ENCODE measurements at regions not wholly inside any gene's neighbourhood (a gene's known extent, or its start where the extent isn't known, plus 50 kb on each side); places are given as distances from the start of the nearest gene placed in this dataset.

- Histone ChIP-seq H3K79me2 (ENCODE audit: low read length) (no peaks in the 10 kb centered on the region), H3K9ac (ENCODE audit: low read length) (no peak overlapping the region), H3K27ac (ENCODE audit: low read length) (no peak overlapping the region), H3K36me3 (ENCODE audit: low read depth, low read length) (no peaks in the 10 kb centered on the region), H3K4me1 (ENCODE audit: insufficient read depth, low read length) (no peaks in the 10 kb centered on the region), H3K9me3 (ENCODE audit: low read length) (0 out of 2 replicates have a peak, but pooled peaks cover 7% of the 10 kb centered on the region), H3K9me2 (replicated peaks; ENCODE audit: low read length) (no peaks in the 10 kb centered on the region), H3F3A (ENCODE audit: low read length, unreplicated experiment) (no peaks in the 10 kb centered on the region), H2AFZ (ENCODE audit: low read length) (no peak overlapping the region), H4K20me1 (ENCODE audit: low read length) (no peaks in the 10 kb centered on the region), H3K4me2 (ENCODE audit: low read length) (no peak overlapping the region), H3K4me3 (ENCODE audit: low read length) (no peak overlapping the region), H3K27me3 (ENCODE audit: low read length) (no peaks in the 10 kb centered on the region)
- ChIA-PET CTCF (no interaction called here), POLR2A (ENCODE audit: unreplicated experiment) (no interaction called here)
- intact Hi-C loops (cut with micrococcal nuclease): no loop called here
- TF ChIP-seq CTCF (conservative IDR thresholded peaks at IDR 0.05; ENCODE audit: low read depth, low read length) (no peak), EZH2 (IDR thresholded peaks at IDR 0.05; ENCODE audit: low read length, unreplicated experiment) (no peak), EZH2phosphoT487 (IDR thresholded peaks at IDR 0.05; ENCODE audit: borderline replicate concordance, low read length) (no peak)
- DNase-seq (no peak), ATAC-seq (no peak)
- BruUV-seq (replicated peaks): no TSS peak
Observed at GRCh38 chr20:60728705-60729104, 523.4 kb upstream of the CDH4 start.

- ChIA-PET POLR2A (ENCODE audit: unreplicated experiment) (no interaction called here), CTCF (no interaction called here)
- H4K20me1 ChIP-seq (ENCODE audit: low read length): no peaks in the 10 kb centered on the region
- no peaks in the 10 kb centered on the region for H3K4me1 ChIP-seq (ENCODE audit: insufficient read depth, low read length)
- no TSS peak for BruUV-seq (replicated peaks)
- no peak overlapping the region for H3K4me2 ChIP-seq (ENCODE audit: low read length)
- no peaks in the 10 kb centered on the region for H3K79me2 ChIP-seq (ENCODE audit: low read length)
- ATAC-seq (no peak), DNase-seq (no peak)
- H3K27ac ChIP-seq (ENCODE audit: low read length): no peak overlapping the region
- no peaks in the 10 kb centered on the region for H3K9me2 ChIP-seq (replicated peaks; ENCODE audit: low read length)
- H3K4me3 ChIP-seq (ENCODE audit: low read length): no peak overlapping the region
- intact Hi-C loops (cut with micrococcal nuclease): no loop called here
- H3F3A ChIP-seq (ENCODE audit: low read length, unreplicated experiment): no peaks in the 10 kb centered on the region
- H3K9me3 ChIP-seq (ENCODE audit: low read length): 0 out of 2 replicates have a peak, but pooled peaks cover 7% of the 10 kb centered on the region
- H2AFZ ChIP-seq (ENCODE audit: low read length): no peak overlapping the region
- H3K9ac ChIP-seq (ENCODE audit: low read length): no peak overlapping the region
- no peak for TF ChIP-seq EZH2 (IDR thresholded peaks at IDR 0.05; ENCODE audit: low read length, unreplicated experiment)
- TF ChIP-seq EZH2phosphoT487 (IDR thresholded peaks at IDR 0.05; ENCODE audit: borderline replicate concordance, low read length): no peak
- TF ChIP-seq CTCF (conservative IDR thresholded peaks at IDR 0.05; ENCODE audit: low read depth, low read length): no peak
- H3K27me3 ChIP-seq (ENCODE audit: low read length): no peaks in the 10 kb centered on the region
- no peaks in the 10 kb centered on the region for H3K36me3 ChIP-seq (ENCODE audit: low read depth, low read length)
Observed at GRCh38 chr20:60729135-60729900, 522.7 kb upstream of the CDH4 start.

GRCh38 chr20:60732322-60732721 lies 519.7 kb upstream of the CDH4 start:
- CTCF ChIA-PET: no interaction called here
- Histone ChIP-seq H3K79me2 (ENCODE audit: low read length) (no peaks in the 10 kb centered on the region), H3K9me2 (replicated peaks; ENCODE audit: low read length) (no peaks in the 10 kb centered on the region), H3K4me3 (ENCODE audit: low read length) (no peak overlapping the region), H3K9me3 (ENCODE audit: low read length) (0 out of 2 replicates have a peak, but pooled peaks cover 4% of the 10 kb centered on the region), H3K27me3 (ENCODE audit: low read length) (no peaks in the 10 kb centered on the region), H3K4me2 (ENCODE audit: low read length) (no peak overlapping the region), H3K9ac (ENCODE audit: low read length) (no peak overlapping the region), H3F3A (ENCODE audit: low read length, unreplicated experiment) (no peaks in the 10 kb centered on the region), H3K27ac (ENCODE audit: low read length) (no peak overlapping the region), H3K4me1 (ENCODE audit: insufficient read depth, low read length) (no peaks in the 10 kb centered on the region), H3K36me3 (ENCODE audit: low read depth, low read length) (no peaks in the 10 kb centered on the region), H4K20me1 (ENCODE audit: low read length) (no peaks in the 10 kb centered on the region), H2AFZ (ENCODE audit: low read length) (no peak overlapping the region)
- no TSS peak for BruUV-seq (replicated peaks)
- DNase-seq (no peak), ATAC-seq (no peak)
- POLR2A ChIA-PET (ENCODE audit: unreplicated experiment): no interaction called here
- intact Hi-C loops (cut with micrococcal nuclease): no loop called here
- TF ChIP-seq EZH2 (IDR thresholded peaks at IDR 0.05; ENCODE audit: low read length, unreplicated experiment) (no peak), CTCF (conservative IDR thresholded peaks at IDR 0.05; ENCODE audit: low read depth, low read length) (no peak), EZH2phosphoT487 (IDR thresholded peaks at IDR 0.05; ENCODE audit: borderline replicate concordance, low read length) (no peak)
